PFSK-1 (cell line): ENCODE measurements at regions not wholly inside any gene's neighbourhood (a gene's known extent, or its start where the extent isn't known, plus 50 kb on each side); places are given as distances from the start of the nearest gene placed in this dataset.

Experiments used
- FOXP2 ChIP-seq: optimal IDR thresholded peaks from 2 replicates; pipeline ENCODE3; 2011; ENCODE audit warnings: borderline replicate concordance, control low read depth, inconsistent platforms; ENCODE audit not compliant: insufficient read depth; ENCODE audit errors: extremely low read length, extremely low read depth
- POLR2AphosphoS5 ChIP-seq: IDR thresholded peaks from 2 replicates; pipeline ENCODE4 v1.6.1; 2012; ENCODE audit warnings: low read depth, mild to moderate bottlenecking, control low read depth, low read length, moderate library complexity
- REST ChIP-seq, 2 experiments: IDR thresholded peaks; 2 replicates each; pipeline versions ENCODE4 v1.6.1 to v1.8.0; 2011 to 2012; ENCODE audit warnings: low read depth in 2 of 2, low read length in 2 of 2, control low read depth in 1 of 2, inconsistent platforms in 1 of 2, mild to moderate bottlenecking in 1 of 2, moderate library complexity in 1 of 2; ENCODE audit not compliant: insufficient read depth in 1 of 2
- SIN3A ChIP-seq: IDR thresholded peaks from 2 replicates; pipeline ENCODE4 v1.6.1; 2012; ENCODE audit warnings: mild to moderate bottlenecking, low read length, moderate library complexity, borderline replicate concordance; ENCODE audit not compliant: insufficient read depth
- TAF1 ChIP-seq: IDR thresholded peaks from 2 replicates; pipeline ENCODE4 v1.6.1; 2012; ENCODE audit warnings: low read length, control low read depth, borderline replicate concordance; ENCODE audit not compliant: insufficient read depth

DNA sequence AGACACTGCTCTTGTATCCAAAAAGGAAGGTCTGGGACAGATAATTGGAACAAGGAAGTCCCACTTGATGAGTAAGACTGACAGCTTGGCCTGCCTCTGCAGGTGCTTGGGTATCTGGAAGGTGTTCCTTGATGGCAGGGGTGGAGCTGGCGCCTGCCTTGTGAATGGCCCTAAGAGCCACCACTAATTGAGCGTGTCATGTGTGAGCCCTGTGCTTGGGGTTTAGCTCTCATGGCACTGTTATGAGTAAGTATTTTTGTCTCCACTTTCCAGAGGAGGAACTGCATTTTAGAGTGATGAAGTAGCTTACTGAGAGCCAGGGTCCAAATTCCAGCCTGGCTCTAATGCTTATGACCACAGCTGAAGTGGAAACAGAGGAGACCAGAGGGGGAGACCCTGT is 71.2 kb upstream of the NECTIN1 start:
- TF ChIP-seq TAF1 = no peak
- no peak for TF ChIP-seq FOXP2
- no peak for TF ChIP-seq SIN3A
- TF ChIP-seq REST (IDR thresholded peaks at IDR 0.05; ENCODE audit: insufficient read depth in 1 of 2, low read depth in 2 of 2, low read length in 2 of 2) = no peak
- no peak for TF ChIP-seq POLR2AphosphoS5
